Stomach smooth muscle (tissue), 2 donors: ENCODE measurements at regions not wholly inside any gene's neighbourhood (a gene's known extent, or its start where the extent isn't known, plus 50 kb on each side); places are given as distances from the start of the nearest gene placed in this dataset.

Experiments
- H3K27ac ChIP-seq: one replicate; pipeline ENCODE4 v1.7.0; 2013; ENCODE audit warnings: mild to moderate bottlenecking, low read length, inconsistent platforms
- H3K27me3 ChIP-seq, 2 donors: one replicate each; pipeline ENCODE4 v1.7.0; 2013; ENCODE audit warnings: low read length in 2 of 2; ENCODE audit not compliant: insufficient read depth in 2 of 2, control insufficient read depth in 1 of 2
- H3K36me3 ChIP-seq, 2 donors: one replicate each; pipeline ENCODE4 v1.7.0; 2013; ENCODE audit warnings: low read length in 2 of 2; ENCODE audit not compliant: control insufficient read depth in 2 of 2, insufficient read depth in 2 of 2
- H3K4me1 ChIP-seq: one replicate; pipeline ENCODE4 v1.7.0; 2013; ENCODE audit warnings: low read length; ENCODE audit not compliant: control insufficient read depth, insufficient read depth
- H3K4me3 ChIP-seq, 2 donors: one replicate each; pipeline ENCODE4 v1.7.0; 2013; ENCODE audit warnings: low read length in 2 of 2
- H3K9ac ChIP-seq, 2 donors: one replicate each; pipeline ENCODE4 v1.7.0; 2013; ENCODE audit warnings: low read length in 2 of 2, mild to moderate bottlenecking in 1 of 2
- H3K9me3 ChIP-seq, 2 donors: one replicate each; pipeline ENCODE4 v1.7.0; 2013; ENCODE audit warnings: low read length in 2 of 2; ENCODE audit not compliant: control insufficient read depth in 2 of 2
- donor health status: healthy.
- donor health status: Pancreatic carcinoma.

GRCh38 chr6:37119387-37119886 lies 50.5 kb upstream of the PIM1 start:
- Histone ChIP-seq H3K36me3 (no peaks in the 10 kb centered on the region), H3K9ac (no peak overlapping the region), H3K9me3 (no peaks in the 10 kb centered on the region), H3K4me3 (no peak overlapping the region), H3K27ac (no peak overlapping the region), H3K4me1 (no peaks in the 10 kb centered on the region), H3K27me3 (no peaks in the 10 kb centered on the region)
